Lower lobe of right lung (tissue), 2 donors: ENCODE measurements at regions not wholly inside any gene's neighbourhood (a gene's known extent, or its start where the extent isn't known, plus 50 kb on each side); places are given as distances from the start of the nearest gene placed in this dataset.
A peak's percentile ranks its signal among the peaks of the same experiment; 100 is the strongest.

Experiments used
- ATAC-seq, 2 donors: fragments of 200-7000 bp; cut with Tn5 transposase; one replicate each; pipeline ENCODE4 v1.9.1; 2020 to 2022; ENCODE audit warnings: mild to moderate bottlenecking in 2 of 2, moderate library complexity in 2 of 2
- DNase-seq: peaks from one replicate; pipeline ENCODE4 v3.0.0-alpha.2; 2020
- H3K27ac ChIP-seq: fragments of 200-600 bp; one replicate; pipeline ENCODE4 v1.8.0; 2022
- H3K27me3 ChIP-seq: fragments of 200-600 bp; one replicate; pipeline ENCODE4 v1.8.0; 2022; ENCODE audit warnings: low read depth
- H3K36me3 ChIP-seq: fragments of 200-600 bp; one replicate; pipeline ENCODE4 v1.8.0; 2022; ENCODE audit warnings: mild to moderate bottlenecking
- H3K4me1 ChIP-seq: fragments of 200-600 bp; one replicate; pipeline ENCODE4 v1.8.0; 2022
- H3K4me3 ChIP-seq: fragments of 200-600 bp; one replicate; pipeline ENCODE4 v1.8.0; 2022; ENCODE audit warnings: mild to moderate bottlenecking
- H3K9me3 ChIP-seq: fragments of 200-600 bp; one replicate; pipeline ENCODE4 v1.8.0; 2022
- CTCF ChIP-seq: fragments of 200-600 bp; IDR thresholded peaks from one replicate; pipeline ENCODE4 v1.8.0; 2022; ENCODE audit warnings: antibody characterized with exemption, mild to moderate bottlenecking
- intact Hi-C: fragments of 100-400 bp; cut with DNase I; formaldehyde crosslinking; loops from one replicate; pipeline ENCODE4 v1.11.0; 2022
- donor health status: DM: no; HTN: yes; CAD: no; lungs with severe emphysema.

GRCh38 chr3:39657075-39657474 is 152.3 kb upstream of the MYRIP start:
- no peaks in the 10 kb centered on the region for H3K9me3 ChIP-seq
- no peak overlapping the region for H3K4me3 ChIP-seq
- ATAC-seq: no peak
- H3K27me3 ChIP-seq: no peaks in the 10 kb centered on the region
- no peaks in the 10 kb centered on the region for H3K36me3 ChIP-seq
- intact Hi-C loops: no loop called here
- TF ChIP-seq CTCF: no peak
- H3K4me1 ChIP-seq: no peaks in the 10 kb centered on the region
- no peak for DNase-seq
- no peak overlapping the region for H3K27ac ChIP-seq

- intact Hi-C loops: no loop called here
- no peaks in the 10 kb centered on the region for H3K36me3 ChIP-seq
- H3K4me3 ChIP-seq: no peak overlapping the region
- H3K9me3 ChIP-seq: no peaks in the 10 kb centered on the region
- H3K27me3 ChIP-seq: no peaks in the 10 kb centered on the region
- no peak overlapping the region for H3K27ac ChIP-seq
- no peak for TF ChIP-seq CTCF
- no peak for ATAC-seq
- DNase-seq: no peak
- no peaks in the 10 kb centered on the region for H3K4me1 ChIP-seq
Measured at GRCh38 chr3:39657775-39658174, 151.6 kb upstream of the MYRIP start.

GRCh38 chr3:39664931-39665330 is 144.5 kb upstream of the MYRIP start:
- intact Hi-C loops: no loop called here
- no peak for TF ChIP-seq CTCF

GRCh38 chr3:39665441-39665840 is 144.0 kb upstream of the MYRIP start:
- ATAC-seq (no peak), DNase-seq (no peak)
- no peaks in the 10 kb centered on the region for H3K27me3 ChIP-seq
- intact Hi-C loops: no loop called here
- no peaks in the 10 kb centered on the region for H3K4me1 ChIP-seq
- TF ChIP-seq CTCF: no peak
- no peaks in the 10 kb centered on the region for H3K36me3 ChIP-seq
- no peaks in the 10 kb centered on the region for H3K9me3 ChIP-seq
- H3K4me3 ChIP-seq: no peak overlapping the region
- H3K27ac ChIP-seq: no peak overlapping the region

More at GRCh38 chr3:39664931-39665330, 144.5 kb upstream of the MYRIP start:
- H3K9me3 ChIP-seq: no peaks in the 10 kb centered on the region
- H3K27ac ChIP-seq: no peak overlapping the region
- H3K4me1 ChIP-seq: no peaks in the 10 kb centered on the region
- H3K27me3 ChIP-seq: no peaks in the 10 kb centered on the region
- H3K4me3 ChIP-seq: no peak overlapping the region
- ATAC-seq: no peak
- no peak for DNase-seq
- no peaks in the 10 kb centered on the region for H3K36me3 ChIP-seq

- Histone ChIP-seq H3K9me3 (no peaks in the 10 kb centered on the region), H3K4me1 (no peaks in the 10 kb centered on the region), H3K36me3 (no peaks in the 10 kb centered on the region), H3K4me3 (no peak overlapping the region), H3K27me3 (no peaks in the 10 kb centered on the region), H3K27ac (no peak overlapping the region)
- TF ChIP-seq CTCF: peak; percentile 49
- DNase-seq (no peak), ATAC-seq (peak; percentile 45 to 59)
- intact Hi-C loops: no loop called here
Measured at GRCh38 chr3:39668420-39668819, 141.0 kb upstream of the MYRIP start.

GRCh38 chr3:39671116-39671515 is 138.3 kb upstream of the MYRIP start:
- no peak for TF ChIP-seq CTCF
- ATAC-seq (no peak), DNase-seq (no peak)
- no peaks in the 10 kb centered on the region for H3K27me3 ChIP-seq
- no peaks in the 10 kb centered on the region for H3K36me3 ChIP-seq
- intact Hi-C loops: no loop called here
- H3K9me3 ChIP-seq: no peaks in the 10 kb centered on the region
- no peak overlapping the region for H3K4me3 ChIP-seq
- no peak overlapping the region for H3K27ac ChIP-seq
- no peaks in the 10 kb centered on the region for H3K4me1 ChIP-seq
